SK-N-SH (cell line): ENCODE measurements at regions not wholly inside any gene's neighbourhood (a gene's known extent, or its start where the extent isn't known, plus 50 kb on each side); places are given as distances from the start of the nearest gene placed in this dataset.

ENCODE experiments used
- CTCF ChIA-PET: fragments of 300-600, 350-600 bp; formaldehyde crosslinking; extraction: SDS; loops from one replicate; lab custom pipeline; 2021; lab: Yijun Ruan, JAX
- POLR2A ChIA-PET: fragments of 350-600 bp; sonication (Branson Sonifier 250); formaldehyde crosslinking; extraction: SDS; loops from one replicate; lab custom pipeline; 2020; ENCODE audit warnings: antibody characterized with exemption, inconsistent platforms; lab: Yijun Ruan, JAX
- DNase-seq: peaks from one replicate; pipeline ENCODE4 v3.0.0; 2012
- H2AFZ ChIP-seq: fragments of 200-600 bp; sonication (generic); 2 replicates; pipeline ENCODE4 v1.8.1; 2016; ENCODE audit warnings: antibody characterized with exemption, mild to moderate bottlenecking, low read depth
- H3F3A ChIP-seq: fragments of 200-600 bp; sonication (generic); replicated peaks from 2 replicates; pipeline ENCODE3; 2016; ENCODE audit warnings: antibody characterized with exemption, mild to moderate bottlenecking; ENCODE audit not compliant: insufficient read depth
- H3K27ac ChIP-seq, 2 experiments: fragments of 200-500 bp in 1 of 2; fragments of 200-600 bp in 1 of 2; sonication (Bioruptor generic) in 1 of 2; sonication (generic), shearing (Covaris generic) in 1 of 2; 2 replicates each; pipeline versions ENCODE4 v1.5.1 to v1.6.1; 2014 to 2016; ENCODE audit warnings: low read depth in 2 of 2, inconsistent platforms in 1 of 2, low read length in 1 of 2, mild to moderate bottlenecking in 1 of 2, mixed read lengths in 1 of 2
- H3K27me3 ChIP-seq: fragments of 200-600 bp; sonication (generic), shearing (Covaris generic); 2 replicates; pipeline ENCODE4 v1.6.1; 2016; ENCODE audit warnings: mixed run types; ENCODE audit not compliant: insufficient read depth
- H3K36me3 ChIP-seq, 2 experiments: fragments of 200-500 bp in 1 of 2; fragments of 200-600 bp in 1 of 2; sonication (Bioruptor generic) in 1 of 2; sonication (generic) in 1 of 2; replicated peaks in 1 of 2; 2 replicates each; pipeline versions ENCODE3 to v1.5.1; 2014 to 2016; ENCODE audit warnings: low read length in 1 of 2, mild to moderate bottlenecking in 1 of 2; ENCODE audit not compliant: insufficient read depth in 2 of 2, control insufficient read depth in 1 of 2
- H3K4me1 ChIP-seq, 2 experiments: fragments of 200-500 bp in 1 of 2; fragments of 200-600 bp in 1 of 2; sonication (Bioruptor generic) in 1 of 2; sonication (generic), shearing (Covaris generic) in 1 of 2; 2 replicates each; pipeline versions ENCODE4 v1.5.1 to v1.6.1; 2014 to 2016; ENCODE audit warnings: low read depth in 1 of 2, low read length in 1 of 2, mixed run types in 1 of 2; ENCODE audit not compliant: insufficient read depth in 2 of 2, control insufficient read depth in 1 of 2
- H3K4me2 ChIP-seq: fragments of 200-600 bp; sonication (generic), shearing (Covaris generic); 2 replicates; pipeline ENCODE4 v1.6.1; 2017; ENCODE audit warnings: mixed run types
- H3K4me3 ChIP-seq, 2 experiments: fragments of 200-500 bp in 1 of 2; fragments of 200-600 bp in 1 of 2; sonication (Bioruptor generic) in 1 of 2; sonication (generic), shearing (Covaris generic) in 1 of 2; 2 replicates each; pipeline versions ENCODE4 v1.5.1 to v1.8.1; 2014 to 2016; ENCODE audit warnings: low read depth in 2 of 2, inconsistent platforms in 1 of 2, low read length in 1 of 2, mild to moderate bottlenecking in 1 of 2, mixed read lengths in 1 of 2, moderate library complexity in 1 of 2
- H3K79me2 ChIP-seq: fragments of 200-600 bp; sonication (generic); 2 replicates; pipeline ENCODE4 v1.8.1; 2017; ENCODE audit warnings: mild to moderate bottlenecking; ENCODE audit not compliant: insufficient read depth
- H3K9ac ChIP-seq: fragments of 200-600 bp; sonication (generic); 2 replicates; pipeline ENCODE4 v1.6.1; 2017; ENCODE audit warnings: mixed run types
- H3K9me2 ChIP-seq: fragments of 200-600 bp; sonication (generic); 2 replicates; pipeline ENCODE4 v1.6.1; 2017; ENCODE audit warnings: mixed run types
- H3K9me3 ChIP-seq: fragments of 200-600 bp; sonication (generic); 2 replicates; pipeline ENCODE4 v1.6.1; 2017; ENCODE audit warnings: mixed run types, mild to moderate bottlenecking, moderate library complexity
- H4K20me1 ChIP-seq: fragments of 200-600 bp; sonication (generic); 2 replicates; pipeline ENCODE4 v1.6.1; 2017; ENCODE audit warnings: mild to moderate bottlenecking, mixed run types; ENCODE audit not compliant: insufficient read depth
- ELF1 ChIP-seq: IDR thresholded peaks from 2 replicates; pipeline ENCODE4 v1.4.0; 2012
- EP300 ChIP-seq, 2 experiments: IDR thresholded peaks; 2 replicates each; pipeline versions ENCODE4 v1.4.0 to v1.6.1; 2012; ENCODE audit warnings: borderline replicate concordance in 1 of 2, low read depth in 1 of 2, low read length in 1 of 2
- EZH2phosphoT487 ChIP-seq: fragments of 200-600 bp; sonication (generic); IDR thresholded peaks from 2 replicates; pipeline ENCODE4 v1.6.1; 2017; ENCODE audit warnings: low read depth, mixed run types, mild to moderate bottlenecking, antibody characterized with exemption, moderate library complexity, borderline replicate concordance
- FOSL2 ChIP-seq: IDR thresholded peaks from 2 replicates; pipeline ENCODE4 v1.4.0; 2012; ENCODE audit warnings: low read depth, mild to moderate bottlenecking, moderate library complexity, borderline replicate concordance
- GABPA ChIP-seq: IDR thresholded peaks from 2 replicates; pipeline ENCODE4 v1.4.0; 2012; ENCODE audit warnings: low read depth, mild to moderate bottlenecking
- GATA2 ChIP-seq: sonication (generic); formaldehyde crosslinking; IDR thresholded peaks from 2 replicates; pipeline ENCODE4 v1.5.0; 2020; ENCODE audit warnings: mild to moderate bottlenecking, missing genetic modification reagents
- JUND ChIP-seq: IDR thresholded peaks from 2 replicates; pipeline ENCODE4 v1.4.0; 2012
- NFIC ChIP-seq: IDR thresholded peaks from 2 replicates; pipeline ENCODE4 v1.4.0; 2012; ENCODE audit warnings: borderline replicate concordance
- PBX3 ChIP-seq: IDR thresholded peaks from 2 replicates; pipeline ENCODE4; 2012
- RAD21 ChIP-seq: IDR thresholded peaks from 2 replicates; pipeline ENCODE4 v1.6.1; 2012; ENCODE audit warnings: mild to moderate bottlenecking, low read length
- SIN3A ChIP-seq: IDR thresholded peaks from 2 replicates; pipeline ENCODE4 v1.6.1; 2012; ENCODE audit warnings: low read depth, mild to moderate bottlenecking, low read length, moderate library complexity, borderline replicate concordance
- TCF12 ChIP-seq: IDR thresholded peaks from 2 replicates; pipeline ENCODE4 v1.4.0; 2012
- YY1 ChIP-seq: IDR thresholded peaks from 2 replicates; pipeline ENCODE4 v1.4.0; 2012; ENCODE audit warnings: low read depth, mild to moderate bottlenecking
- WGBS: methylation state at CpG from one replicate; pipeline ENCODE4 v1.1.6; 2017; ENCODE audit warnings: low lambda C conversion rate; 5-methylcytosine and 5-hydroxymethylcytosine counted together

- H3K36me3 ChIP-seq = no peaks in the 10 kb centered on the region
- no peak overlapping the region for H3K4me3 ChIP-seq
- 44% methylated on average over 18 of the region's 18 CpGs for WGBS
- H3K79me2 ChIP-seq = no peaks in the 10 kb centered on the region
- ChIA-PET CTCF (no interaction called here), POLR2A (no interaction called here)
- H3K4me2 ChIP-seq = no peak overlapping the region
- H3K9me3 ChIP-seq = no peaks in the 10 kb centered on the region
- DNase-seq = no peak
- no peak overlapping the region for H3K27ac ChIP-seq
- TF ChIP-seq EZH2phosphoT487 (no peak), ELF1 (no peak), GABPA (no peak), GATA2 (CRISPR knock-in tag) (no peak), RAD21 (no peak), JUND (no peak), TCF12 (no peak), PBX3 (no peak), FOSL2 (no peak), YY1 (no peak), EP300 (IDR thresholded peaks at IDR 0.05; ENCODE audit: borderline replicate concordance in 1 of 2, low read depth in 1 of 2, low read length in 1 of 2) (no peak)
- no peak overlapping the region for H2AFZ ChIP-seq
- H3K9ac ChIP-seq = no peak overlapping the region
- no peaks in the 10 kb centered on the region for H4K20me1 ChIP-seq
- no peaks in the 10 kb centered on the region for H3K27me3 ChIP-seq
- no peaks in the 10 kb centered on the region for H3F3A ChIP-seq
- no peaks in the 10 kb centered on the region for H3K9me2 ChIP-seq
- H3K4me1 ChIP-seq = no peaks in the 10 kb centered on the region
Measured at GRCh38 chr18:4807604-4808293, 352.6 kb upstream of the DLGAP1 start.

- H3K79me2 ChIP-seq = no peaks in the 10 kb centered on the region
- H3K4me3 ChIP-seq = no peak overlapping the region
- H3K27me3 ChIP-seq = no peaks in the 10 kb centered on the region
- no peak for DNase-seq
- no peaks in the 10 kb centered on the region; the same call in 1 of the 2 replicates for H3K9me3 ChIP-seq
- ChIA-PET CTCF (no interaction called here), POLR2A (no interaction called here)
- H2AFZ ChIP-seq = no peak overlapping the region
- H3K36me3 ChIP-seq = no peaks in the 10 kb centered on the region
- H3K4me2 ChIP-seq = no peak overlapping the region
- TF ChIP-seq NFIC = no peak
- TF ChIP-seq PBX3 = no peak
- TF ChIP-seq GATA2 (CRISPR knock-in tag) = no peak
- no peak for TF ChIP-seq SIN3A
- no peak for TF ChIP-seq EP300 (IDR thresholded peaks at IDR 0.05; ENCODE audit: borderline replicate concordance in 1 of 2, low read depth in 1 of 2, low read length in 1 of 2)
- 0% methylated on average over 1 of the region's 1 CpG for WGBS
- H3K4me1 ChIP-seq = no peaks in the 10 kb centered on the region
- H3F3A ChIP-seq = no peaks in the 10 kb centered on the region
- no peak overlapping the region for H3K27ac ChIP-seq
- no peak overlapping the region for H3K9ac ChIP-seq
- no peaks in the 10 kb centered on the region for H3K9me2 ChIP-seq
- no peaks in the 10 kb centered on the region for H4K20me1 ChIP-seq
Measured at GRCh38 chr18:4806331-4806730, 351.2 kb upstream of the DLGAP1 start.
